ENCODE measurements at regions not wholly inside any gene's neighbourhood (a gene's known extent, or its start where the extent isn't known, plus 50 kb on each side); places are given as distances from the start of the nearest gene placed in this dataset.

GRCh38 chr5:4422247-4422646, 717.9 kb upstream of the ADAMTS16 start:
- DNase-seq: no peak

DNA sequence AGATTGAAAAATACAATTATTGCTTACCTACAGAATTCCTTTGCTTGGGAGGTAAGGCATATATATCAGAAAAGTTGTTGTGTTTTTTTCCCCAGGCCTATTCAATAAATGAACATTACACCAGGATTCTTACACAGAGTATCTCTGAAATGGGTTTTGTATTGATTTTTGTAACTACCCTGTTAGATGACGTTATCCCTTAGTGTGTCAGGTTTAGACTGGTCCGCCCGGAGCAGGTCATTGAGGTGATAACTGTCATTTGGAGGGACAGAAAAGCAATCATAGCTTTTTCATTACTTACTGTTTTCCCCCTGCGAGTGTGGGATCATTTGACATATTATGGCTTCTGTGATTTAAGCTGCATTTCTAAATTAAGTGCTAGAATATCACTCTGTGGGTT, 715.2 kb upstream of the ADAMTS16 start:
- no peak for DNase-seq

DNA sequence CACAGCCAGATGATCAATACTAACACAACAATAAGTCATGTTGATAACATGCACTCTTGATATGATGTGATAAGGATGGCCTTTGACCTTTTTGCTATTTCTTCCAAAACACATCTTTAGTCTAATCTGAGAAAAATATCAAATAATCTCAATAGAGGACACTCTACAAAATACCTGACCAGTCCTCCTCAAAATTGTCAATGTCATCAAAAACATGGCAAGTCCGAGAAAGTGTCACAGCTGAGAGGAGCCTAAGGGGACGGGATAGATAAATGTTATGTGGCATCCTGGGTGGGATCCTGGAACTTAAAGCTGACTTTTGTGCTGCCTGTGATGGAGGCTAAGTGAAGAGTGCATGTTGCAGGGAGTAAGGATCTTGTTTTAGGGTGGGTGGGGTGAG, 699.6 kb upstream of the ADAMTS16 start:
- DNase-seq: no peak

GRCh38 chr5:4442221-4442620, 697.9 kb upstream of the ADAMTS16 start:
- DNase-seq: no peak

DNA sequence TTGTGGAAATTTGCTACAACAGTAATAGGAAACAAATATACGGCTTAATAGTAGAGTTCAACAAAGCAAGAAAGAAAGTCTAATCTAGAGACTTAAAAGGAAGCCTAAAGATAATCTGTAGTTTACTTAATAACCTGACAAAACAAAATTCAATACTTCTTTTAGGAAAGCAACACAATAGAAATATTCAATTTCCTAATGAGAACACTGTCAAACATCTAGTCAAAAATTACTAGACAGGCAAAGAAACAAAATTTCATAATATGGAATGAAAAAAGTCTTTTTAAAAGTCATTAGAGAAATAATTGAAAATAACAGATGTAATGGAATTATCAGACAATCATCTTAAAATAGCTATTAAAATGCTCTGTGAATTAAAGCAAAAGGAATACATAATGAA, 692.5 kb upstream of the ADAMTS16 start:
- no peak for DNase-seq

GRCh38 chr5:4453655-4454054, 686.5 kb upstream of the ADAMTS16 start:
- no peak for DNase-seq

DNA sequence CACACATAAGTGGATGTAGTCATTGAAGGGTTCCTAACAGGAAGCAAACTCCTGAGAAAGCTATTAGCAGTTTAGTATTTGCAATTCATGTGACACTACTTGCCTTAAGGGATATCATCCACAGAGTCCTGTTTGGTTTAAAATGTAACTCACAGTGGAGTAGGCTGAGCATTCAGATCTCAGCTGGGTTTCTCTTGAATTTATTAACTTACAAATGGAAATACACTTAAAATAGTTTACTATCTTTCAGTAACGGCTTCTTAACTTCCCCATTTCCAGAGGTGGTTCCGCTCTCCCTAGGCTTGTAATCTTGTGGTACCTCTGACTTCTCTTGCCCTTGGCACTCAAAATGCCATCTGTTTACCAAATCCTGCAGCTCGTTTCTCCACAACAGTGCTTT, 660.7 kb upstream of the ADAMTS16 start:
- no peak for DNase-seq

GRCh38 chr5:4480528-4481349, 659.4 kb upstream of the ADAMTS16 start:
- DNase-seq: no peak

DNA sequence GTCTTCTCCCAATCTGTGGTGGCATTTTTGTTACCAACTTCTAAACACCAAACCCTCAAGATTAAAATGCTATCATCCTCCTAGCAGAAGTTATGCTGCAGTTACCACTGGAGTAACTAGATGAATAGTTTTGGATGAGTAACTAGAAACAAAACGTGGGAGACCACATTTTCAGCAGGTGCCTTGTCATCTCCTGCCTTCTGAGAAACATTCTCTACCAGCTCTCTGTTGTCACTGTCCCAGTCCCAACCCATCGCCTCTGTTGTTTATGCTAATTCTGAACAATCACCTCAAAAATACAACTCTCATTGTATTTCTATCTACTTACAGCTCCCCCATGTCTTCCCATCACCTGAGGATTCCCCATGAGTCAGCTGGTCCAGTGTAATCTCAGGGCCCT, 652.5 kb upstream of the ADAMTS16 start:
- no peak for DNase-seq

GRCh38 chr5:4511996-4512656, 628.0 kb upstream of the ADAMTS16 start:
- no peak for DNase-seq

GRCh38 chr5:4513381-4513780, 626.7 kb upstream of the ADAMTS16 start:
- no peak for DNase-seq

DNA sequence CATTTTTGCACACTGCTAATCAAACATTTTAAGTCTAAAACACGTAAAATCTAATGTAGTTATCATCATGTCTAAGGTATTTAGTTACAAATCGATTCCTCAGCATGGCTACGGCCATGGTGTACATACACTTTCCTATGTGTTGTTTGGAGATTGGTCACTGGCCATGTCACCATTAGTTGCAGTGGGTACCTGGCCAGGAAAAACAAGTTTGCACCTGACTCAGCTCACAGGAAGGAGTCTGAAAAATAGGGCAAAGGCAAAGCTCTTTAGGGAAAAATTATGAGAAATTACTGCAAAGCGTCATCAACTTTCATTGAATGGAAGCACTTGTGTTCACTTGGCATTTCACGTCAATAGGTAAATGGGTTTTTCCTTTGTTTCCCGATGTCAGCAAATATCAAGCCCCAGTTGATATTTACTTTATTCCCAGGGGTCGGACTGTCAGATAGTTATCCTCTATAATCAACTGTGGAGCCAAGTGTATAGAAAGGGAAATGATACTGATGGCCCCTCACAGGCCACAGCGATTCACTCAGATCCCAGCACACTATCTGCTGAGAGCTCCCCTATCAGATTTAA, 626.0 kb upstream of the ADAMTS16 start:
- DNase-seq: peak; percentile 35 to 60

- DNase-seq: peak in 1 of 2 experiments; percentile 21
These were observed 621.0 kb upstream of the ADAMTS16 start for GRCh38 chr5:4518903-4519672.

DNA sequence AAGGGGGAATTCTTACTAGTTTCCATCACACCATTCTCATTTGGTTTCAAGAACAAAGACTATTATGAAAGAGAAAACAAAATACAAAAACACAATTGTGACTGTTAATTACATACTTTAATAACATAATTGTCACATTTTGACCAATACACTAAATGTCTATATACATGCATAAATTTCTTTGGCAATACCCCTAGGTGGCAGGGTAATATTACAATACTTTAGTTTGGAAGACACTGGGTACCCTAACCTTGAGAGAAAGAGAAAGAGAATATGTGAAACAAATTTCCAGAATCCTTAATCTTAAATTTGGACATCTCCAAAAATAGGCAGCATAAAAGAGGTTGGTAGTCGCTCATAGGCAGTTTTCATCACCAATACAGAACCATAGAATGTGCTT, 619.6 kb upstream of the ADAMTS16 start:
- no peak for DNase-seq

DNA sequence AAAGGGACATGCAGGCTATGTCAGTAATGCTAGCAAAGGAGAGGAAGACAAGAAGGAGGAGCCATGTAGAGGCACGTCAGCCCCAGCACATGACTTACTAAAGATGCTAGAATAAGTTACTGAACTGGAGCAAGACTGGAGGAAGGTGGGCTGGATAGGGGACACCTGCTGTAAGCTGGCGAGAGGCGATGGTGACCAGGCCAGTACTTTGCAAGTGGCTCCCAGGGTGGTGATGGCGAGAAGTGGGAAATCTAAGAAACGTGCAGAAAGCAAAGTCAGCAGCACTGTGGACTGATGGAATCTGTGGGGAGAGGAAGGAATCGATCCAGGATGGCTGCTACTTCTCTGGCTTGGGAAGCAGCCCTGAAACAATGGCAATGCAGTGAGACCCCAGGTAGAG, 617.1 kb upstream of the ADAMTS16 start:
- no peak for DNase-seq

- no peak for DNase-seq
These were observed 608.1 kb upstream of the ADAMTS16 start for GRCh38 chr5:4531756-4532704.

DNA sequence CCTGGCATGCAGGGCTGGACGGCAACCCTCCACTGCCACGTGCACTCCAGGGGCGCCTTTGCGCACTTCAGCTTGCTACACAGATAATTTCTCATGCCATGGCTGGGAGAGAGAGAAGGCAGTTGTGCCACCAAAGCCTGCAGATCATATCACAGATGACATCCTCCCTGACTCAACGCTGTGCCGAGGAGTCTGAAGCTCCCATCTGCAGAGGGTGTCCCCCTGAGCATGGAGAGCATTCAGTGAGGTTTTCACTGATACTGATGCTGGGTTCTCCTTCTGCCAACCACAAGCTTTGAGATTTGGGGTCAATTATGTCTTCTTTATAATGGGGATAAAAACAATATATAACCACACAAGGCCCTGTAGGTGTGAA, 607.4 kb upstream of the ADAMTS16 start:
- DNase-seq: no peak

GRCh38 chr5:4533457-4534105, 606.5 kb upstream of the ADAMTS16 start:
- DNase-seq: no peak

GRCh38 chr5:4537489-4537888, 602.6 kb upstream of the ADAMTS16 start:
- DNase-seq: no peak

- DNase-seq: no peak
These were observed 599.6 kb upstream of the ADAMTS16 start for GRCh38 chr5:4540375-4541173.

GRCh38 chr5:4541334-4541733, 598.8 kb upstream of the ADAMTS16 start:
- no peak for DNase-seq

All from NCI-H1930 (cell line).